NT2/D1 (cell line): ENCODE measurements at regions not wholly inside any gene's neighbourhood (a gene's known extent, or its start where the extent isn't known, plus 50 kb on each side); places are given as distances from the start of the nearest gene placed in this dataset.
"Not testable (repeated sequence)": the region's sequence is repeated elsewhere in the genome, so short reads cannot be mapped to it uniquely, and the experiment has no call there.

Experiments used
- DNase-seq: peaks from one replicate; pipeline ENCODE4 v3.0.0-alpha.2; 2011; ENCODE audit warnings: low read depth, low spot score
- H3K27me3 ChIP-seq: 2 replicates; pipeline ENCODE4 v1.6.0; 2011; ENCODE audit warnings: mild to moderate bottlenecking; ENCODE audit not compliant: insufficient read length, insufficient read depth
- H3K36me3 ChIP-seq: 2 replicates; pipeline ENCODE4 v1.6.1; 2011; ENCODE audit warnings: mild to moderate bottlenecking, low read length, mixed read lengths; ENCODE audit not compliant: insufficient read depth, insufficient read length
- H3K4me1 ChIP-seq: 2 replicates; pipeline ENCODE4 v1.5.1; 2011; ENCODE audit not compliant: insufficient read depth, insufficient read length
- H3K4me3 ChIP-seq: 2 replicates; pipeline ENCODE4 v1.5.1; 2011; ENCODE audit warnings: low read depth; ENCODE audit not compliant: insufficient read length
- H3K9ac ChIP-seq: 2 replicates; pipeline ENCODE4 v1.6.0; 2011; ENCODE audit warnings: low read depth; ENCODE audit not compliant: insufficient read length
- H3K9me3 ChIP-seq: 2 replicates; pipeline ENCODE4 v1.5.1; 2011; ENCODE audit warnings: mild to moderate bottlenecking, low read length; ENCODE audit not compliant: insufficient read depth
- SUZ12 ChIP-seq: IDR thresholded peaks from 2 replicates; pipeline ENCODE4 v1.6.1; 2011; ENCODE audit not compliant: insufficient read length, insufficient read depth; ENCODE audit errors: extremely low read depth
- YY1 ChIP-seq: IDR thresholded peaks from 2 replicates; pipeline ENCODE4 v1.6.1; 2011; ENCODE audit not compliant: insufficient read length, insufficient read depth
- ZNF274 ChIP-seq: IDR thresholded peaks from 2 replicates; pipeline ENCODE4 v1.6.1; 2011; ENCODE audit warnings: mild to moderate bottlenecking, low read depth, low read length

DNA sequence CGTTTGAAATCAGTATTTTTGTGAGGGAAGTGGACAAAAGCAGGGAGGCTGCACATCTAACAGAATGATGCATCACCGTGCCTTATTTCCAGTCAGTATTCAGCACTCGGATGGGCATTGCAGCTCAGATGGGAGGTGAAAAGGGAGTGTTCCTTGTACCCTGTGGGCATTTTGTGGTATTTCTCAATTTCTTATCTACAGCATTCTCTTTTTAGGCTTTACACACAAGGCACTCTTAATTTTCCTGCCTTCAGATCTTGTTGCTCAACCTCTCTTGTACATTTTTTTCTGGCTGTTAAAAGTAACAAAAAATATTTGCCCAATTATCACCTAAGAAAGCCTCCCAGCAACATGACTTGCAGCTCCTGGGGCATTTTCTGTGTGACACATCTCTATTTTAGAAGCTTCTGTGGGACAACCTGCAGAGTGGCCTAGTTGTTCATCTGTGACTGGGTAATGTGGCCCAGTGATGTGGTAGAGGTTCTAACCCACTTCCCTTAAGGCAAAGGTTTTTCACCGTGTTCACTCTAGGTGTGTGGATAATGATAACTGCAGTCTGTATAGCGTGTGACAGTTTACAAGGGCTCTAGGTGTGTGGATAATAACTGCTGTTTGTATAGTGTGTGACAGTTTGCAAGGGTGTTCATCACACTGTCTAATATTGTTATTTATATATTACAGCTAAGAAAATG, 257.2 kb downstream of the PTGER3 start:
- H3K9ac ChIP-seq = no peak overlapping the region
- H3K9me3 ChIP-seq = no peaks in the 10 kb centered on the region
- no peaks in the 10 kb centered on the region for H3K27me3 ChIP-seq
- TF ChIP-seq YY1 = no peak
- TF ChIP-seq SUZ12 = no peak
- no peak for TF ChIP-seq ZNF274
- H3K4me3 ChIP-seq = no peak overlapping the region
- no peaks in the 10 kb centered on the region for H3K36me3 ChIP-seq
- DNase-seq = no peak
- no peaks in the 10 kb centered on the region for H3K4me1 ChIP-seq

GRCh38 chr1:70795064-70795463, 252.6 kb downstream of the PTGER3 start:
- H3K9me3 ChIP-seq, H3K4me1 ChIP-seq, H3K36me3 ChIP-seq, H3K4me3 ChIP-seq, DNase-seq, H3K9ac ChIP-seq, H3K27me3 ChIP-seq: not testable (repeated sequence)

GRCh38 chr1:70796298-70796697, 251.3 kb downstream of the PTGER3 start:
- H3K27me3 ChIP-seq, H3K9me3 ChIP-seq, H3K36me3 ChIP-seq, DNase-seq, H3K4me1 ChIP-seq, H3K4me3 ChIP-seq, H3K9ac ChIP-seq: not testable (repeated sequence)

GRCh38 chr1:70802625-70803024, 245.0 kb downstream of the PTGER3 start:
- H3K9me3 ChIP-seq, H3K4me1 ChIP-seq, DNase-seq, H3K4me3 ChIP-seq, H3K36me3 ChIP-seq, H3K9ac ChIP-seq, H3K27me3 ChIP-seq: not testable (repeated sequence)

GRCh38 chr1:70805641-70806040, 242.0 kb downstream of the PTGER3 start:
- no peak for DNase-seq
- Histone ChIP-seq H3K36me3 (no peaks in the 10 kb centered on the region), H3K4me3 (no peak overlapping the region), H3K9me3 (no peaks in the 10 kb centered on the region), H3K4me1 (no peaks in the 10 kb centered on the region), H3K9ac (no peak overlapping the region), H3K27me3 (no peaks in the 10 kb centered on the region)
- TF ChIP-seq SUZ12 (no peak), YY1 (no peak), ZNF274 (no peak)

- no peaks in the 10 kb centered on the region for H3K27me3 ChIP-seq
- no peak overlapping the region for H3K9ac ChIP-seq
- no peaks in the 10 kb centered on the region for H3K9me3 ChIP-seq
- DNase-seq = no peak
- TF ChIP-seq ZNF274 = no peak
- TF ChIP-seq YY1 = no peak
- no peak for TF ChIP-seq SUZ12
- H3K36me3 ChIP-seq = no peaks in the 10 kb centered on the region
- H3K4me1 ChIP-seq = no peaks in the 10 kb centered on the region
- no peak overlapping the region for H3K4me3 ChIP-seq
These were observed 240.4 kb downstream of the PTGER3 start for GRCh38 chr1:70807088-70807664.

DNA sequence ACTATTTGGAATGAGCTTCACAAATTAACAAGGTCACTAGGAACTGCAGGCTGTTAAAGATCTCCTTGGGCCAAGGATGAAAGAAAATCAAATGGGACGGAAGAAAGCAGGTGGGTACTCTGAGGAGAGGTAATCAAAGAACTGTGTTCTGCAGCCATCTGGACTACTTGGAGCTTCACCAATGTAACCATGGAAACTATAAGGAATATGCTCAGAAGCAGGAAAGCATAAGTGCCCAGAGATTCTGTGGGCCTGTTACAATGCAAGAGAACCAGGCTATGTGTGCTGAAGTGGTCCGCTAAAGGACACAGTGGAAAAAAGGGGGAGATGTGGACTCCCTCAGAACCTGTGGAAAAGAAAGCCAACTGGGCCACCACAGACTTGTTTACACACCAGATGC, 238.5 kb downstream of the PTGER3 start:
- Histone ChIP-seq H3K4me3 (no peak overlapping the region), H3K9ac (no peak overlapping the region), H3K27me3 (no peaks in the 10 kb centered on the region), H3K4me1 (no peaks in the 10 kb centered on the region), H3K9me3 (no peaks in the 10 kb centered on the region), H3K36me3 (no peaks in the 10 kb centered on the region)
- DNase-seq = no peak
- no peak for TF ChIP-seq YY1
- TF ChIP-seq ZNF274 = no peak
- no peak for TF ChIP-seq SUZ12

GRCh38 chr1:70811815-70812214, 235.8 kb downstream of the PTGER3 start:
- no peaks in the 10 kb centered on the region for H3K4me1 ChIP-seq
- no peak overlapping the region for H3K9ac ChIP-seq
- TF ChIP-seq YY1 (no peak), ZNF274 (no peak), SUZ12 (no peak)
- no peak overlapping the region for H3K4me3 ChIP-seq
- DNase-seq = no peak
- H3K27me3 ChIP-seq = no peaks in the 10 kb centered on the region
- H3K36me3 ChIP-seq = no peaks in the 10 kb centered on the region
- no peaks in the 10 kb centered on the region for H3K9me3 ChIP-seq
